H9 (cell line): ENCODE measurements at regions not wholly inside any gene's neighbourhood (a gene's known extent, or its start where the extent isn't known, plus 50 kb on each side); places are given as distances from the start of the nearest gene placed in this dataset.

ENCODE experiments used
- DNase-seq: peaks from one replicate; pipeline ENCODE4 v3.0.0-alpha.2; 2017
- H2AFZ ChIP-seq: one replicate; pipeline ENCODE4 v1.6.1; 2013; ENCODE audit warnings: mild to moderate bottlenecking, low read length, control low read depth, moderate library complexity
- H2AK5ac ChIP-seq: 2 replicates; pipeline ENCODE4 v1.6.1; 2013; ENCODE audit warnings: low read length, control low read depth, mixed read lengths; ENCODE audit not compliant: insufficient read length
- H2BK120ac ChIP-seq: one replicate; pipeline ENCODE4 v1.6.1; 2013; ENCODE audit warnings: low read depth, mild to moderate bottlenecking, low read length, control low read depth, inconsistent platforms; ENCODE audit not compliant: poor library complexity, severe bottlenecking
- H2BK12ac ChIP-seq: 2 replicates; pipeline ENCODE4 v1.6.1; 2013; ENCODE audit warnings: low read length, control low read depth, mixed read lengths, low read depth; ENCODE audit not compliant: insufficient read length
- H2BK15ac ChIP-seq: 2 replicates; pipeline ENCODE4 v1.6.1; 2013; ENCODE audit warnings: low read depth, low read length, control low read depth
- H2BK20ac ChIP-seq: one replicate; pipeline ENCODE4 v1.6.1; 2013; ENCODE audit warnings: low read depth, mild to moderate bottlenecking, low read length, control low read depth, inconsistent platforms; ENCODE audit not compliant: poor library complexity, severe bottlenecking
- H2BK5ac ChIP-seq: 2 replicates; pipeline ENCODE4 v1.6.1; 2013; ENCODE audit warnings: low read length, control low read depth, mixed read lengths; ENCODE audit not compliant: insufficient read length
- H3K14ac ChIP-seq: 2 replicates; pipeline ENCODE4 v1.6.1; 2013; ENCODE audit warnings: low read length, control low read depth; ENCODE audit not compliant: insufficient read depth
- H3K18ac ChIP-seq: 2 replicates; pipeline ENCODE4 v1.6.1; 2013; ENCODE audit warnings: low read depth, mild to moderate bottlenecking, mixed read lengths, low read length, control low read depth; ENCODE audit not compliant: insufficient read length
- H3K23ac ChIP-seq: 2 replicates; pipeline ENCODE4 v1.6.1; 2013; ENCODE audit warnings: low read length, control low read depth, mixed read lengths, low read depth; ENCODE audit not compliant: insufficient read length
- H3K23me2 ChIP-seq: 2 replicates; pipeline ENCODE4 v1.6.1; 2013; ENCODE audit warnings: low read depth, mild to moderate bottlenecking, mixed read lengths, low read length, control low read depth; ENCODE audit not compliant: insufficient read length, poor library complexity, severe bottlenecking
- H3K27ac ChIP-seq: 2 replicates; pipeline ENCODE4 v1.5.1; 2013; ENCODE audit warnings: low read length, control low read depth, mixed read lengths, low read depth; ENCODE audit not compliant: insufficient read length
- H3K27me3 ChIP-seq: 2 replicates; pipeline ENCODE4 v1.6.1; 2013; ENCODE audit warnings: low read length, control low read depth, inconsistent platforms; ENCODE audit not compliant: insufficient read depth
- H3K4ac ChIP-seq: 2 replicates; pipeline ENCODE4 v1.6.1; 2013; ENCODE audit warnings: low read depth, mild to moderate bottlenecking, control low read depth, inconsistent platforms, low read length, moderate library complexity
- H3K4me1 ChIP-seq: 2 replicates; pipeline ENCODE4 v1.6.1; 2013; ENCODE audit warnings: low read length, control low read depth, inconsistent platforms; ENCODE audit not compliant: insufficient read depth
- H3K4me2 ChIP-seq: 2 replicates; pipeline ENCODE4 v1.6.1; 2013; ENCODE audit warnings: low read length, control low read depth, mixed read lengths; ENCODE audit not compliant: insufficient read length, insufficient read depth
- H3K56ac ChIP-seq: 2 replicates; pipeline ENCODE4 v1.6.1; 2013; ENCODE audit warnings: low read depth, mild to moderate bottlenecking, mixed read lengths, low read length, control low read depth; ENCODE audit not compliant: insufficient read length
- H3K79me1 ChIP-seq: 2 replicates; pipeline ENCODE4 v1.6.1; 2013; ENCODE audit warnings: low read depth, mild to moderate bottlenecking, moderate library complexity, low read length, control low read depth, inconsistent platforms; ENCODE audit not compliant: insufficient read depth, poor library complexity, severe bottlenecking
- H3K79me2 ChIP-seq: 2 replicates; pipeline ENCODE4 v1.6.1; 2013; ENCODE audit warnings: low read length, control low read depth, inconsistent platforms; ENCODE audit not compliant: insufficient read depth
- H3K9ac ChIP-seq: 2 replicates; pipeline ENCODE4 v1.6.1; 2013; ENCODE audit warnings: low read length, control low read depth, mixed read lengths; ENCODE audit not compliant: insufficient read length; ENCODE audit errors: extremely low read depth
- H3K9me3 ChIP-seq: one replicate; pipeline ENCODE4 v1.6.1; 2013; ENCODE audit warnings: low read depth, low read length, inconsistent platforms; ENCODE audit not compliant: control insufficient read depth
- H3T11ph ChIP-seq: one replicate; pipeline ENCODE4 v1.6.1; 2013; ENCODE audit warnings: mild to moderate bottlenecking, low read length, control low read depth, inconsistent platforms
- H4K20me1 ChIP-seq: one replicate; pipeline ENCODE4 v1.6.1; 2013; ENCODE audit not compliant: control insufficient read depth, insufficient read length, insufficient read depth
- H4K5ac ChIP-seq: 2 replicates; pipeline ENCODE4 v1.6.1; 2013; ENCODE audit warnings: low read depth, mild to moderate bottlenecking, mixed read lengths, low read length, control low read depth; ENCODE audit not compliant: insufficient read length
- H4K8ac ChIP-seq: replicated peaks from 2 replicates; pipeline ENCODE4 v1.6.1; 2013; ENCODE audit warnings: low read length, control low read depth, mixed read lengths, low read depth; ENCODE audit not compliant: insufficient read length
- H4K91ac ChIP-seq: 2 replicates; pipeline ENCODE4 v1.6.1; 2013; ENCODE audit warnings: low read depth, mild to moderate bottlenecking, moderate library complexity, mixed read lengths, low read length, control low read depth; ENCODE audit not compliant: insufficient read length
- H3K27ac Mint-ChIP-seq, 3 experiments: 2 replicates in 2 of 3; 3 replicates in 1 of 3; pipeline ENCODE4 v1.8.0; 2020 to 2021; ENCODE audit warnings: mixed read lengths in 3 of 3, mild to moderate bottlenecking in 1 of 3, moderate library complexity in 1 of 3
- H3K27me3 Mint-ChIP-seq: 2 replicates; pipeline ENCODE4 v1.8.0; 2021; ENCODE audit warnings: low read depth, mild to moderate bottlenecking, moderate library complexity, mixed read lengths
- H3K36me3 Mint-ChIP-seq, 3 experiments: 2 replicates in 2 of 3; 3 replicates in 1 of 3; pipeline ENCODE4 v1.8.0; 2020 to 2021; ENCODE audit warnings: low read depth in 3 of 3, mixed read lengths in 3 of 3; ENCODE audit not compliant: insufficient read depth in 1 of 3
- H3K4me1 Mint-ChIP-seq, 2 experiments: 2 replicates each; pipeline ENCODE4 v1.8.0; 2020; ENCODE audit warnings: mixed read lengths in 2 of 2
- H3K4me3 Mint-ChIP-seq, 2 experiments: 2 replicates in 1 of 2; 3 replicates in 1 of 2; pipeline ENCODE4 v1.8.0; 2020 to 2021; ENCODE audit warnings: mild to moderate bottlenecking in 2 of 2, mixed read lengths in 2 of 2, moderate library complexity in 1 of 2
- H3K9me3 Mint-ChIP-seq, 2 experiments: 2 replicates in 1 of 2; 3 replicates in 1 of 2; pipeline ENCODE4 v1.8.0; 2020; ENCODE audit warnings: mild to moderate bottlenecking in 2 of 2, mixed read lengths in 2 of 2, moderate library complexity in 1 of 2
- WGBS: extraction: QIAGEN DNeasy Blood & Tissue Kit; methylation state at CpG from one replicate; pipeline ENCODE4 v1.1.7; 2013; ENCODE audit warnings: missing lambda C conversion rate, low lambda C conversion rate, mixed read lengths; ENCODE audit not compliant: insufficient read length; ENCODE audit errors: extremely low coverage; 5-methylcytosine and 5-hydroxymethylcytosine counted together
- TF ChIP-seq, protein P1 (sequence below): fragments of 200-600 bp; sonication (generic); conservative IDR thresholded peaks from 3 replicates; pipeline ENCODE4 v1.8.0; 2021; ENCODE audit warnings: antibody characterized with exemption, mild to moderate bottlenecking

DNA sequence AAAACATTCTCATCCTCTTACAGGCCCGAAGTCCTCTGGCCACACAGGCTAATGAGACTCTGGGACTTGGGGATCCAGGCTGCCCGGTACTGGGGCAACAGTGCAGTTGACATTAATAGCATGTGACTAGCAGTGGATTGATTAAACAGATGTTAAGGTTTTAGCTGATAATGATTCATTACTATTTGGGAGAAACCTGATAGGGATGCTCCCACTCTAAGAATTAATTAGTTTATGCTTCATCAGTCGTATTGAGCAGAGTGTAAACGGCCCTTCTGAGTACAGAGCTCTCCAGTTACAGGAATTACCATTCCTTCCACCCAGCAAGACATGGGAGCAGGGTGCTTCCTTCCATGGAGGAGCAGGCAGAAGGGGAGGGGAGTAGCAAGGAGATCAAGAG is 82.7 kb downstream of the RPS24 start:
- Histone ChIP-seq H2BK12ac (no peak overlapping the region), H3T11ph (no peak overlapping the region), H3K14ac (no peak overlapping the region), H3K56ac (no peak overlapping the region), H3K23me2 (no peaks in the 10 kb centered on the region), H3K18ac (no peak overlapping the region), H3K79me1 (no peaks in the 10 kb centered on the region), H3K4me2 (no peak overlapping the region), H2AK5ac (no peak overlapping the region), H3K27ac (no peak overlapping the region), H4K8ac (no peak overlapping the region), H4K91ac (no peak overlapping the region), H3K4me1 (no peaks in the 10 kb centered on the region), H3K9me3 (no peaks in the 10 kb centered on the region), H2BK5ac (no peak overlapping the region), H2BK15ac (no peak overlapping the region), H3K4ac (no peak overlapping the region), H2BK20ac (no peak overlapping the region), H4K5ac (no peak overlapping the region), H3K27me3 (no peaks in the 10 kb centered on the region), H3K79me2 (no peaks in the 10 kb centered on the region), H3K23ac (no peak overlapping the region), H3K9ac (no peak overlapping the region), H2AFZ (no peak overlapping the region), H2BK120ac (no peak overlapping the region), H4K20me1 (no peaks in the 10 kb centered on the region)
- WGBS: no CpG with 5 or more reads among the region's 4 CpGs
- DNase-seq: no peak
- TF ChIP-seq, protein P1, sequence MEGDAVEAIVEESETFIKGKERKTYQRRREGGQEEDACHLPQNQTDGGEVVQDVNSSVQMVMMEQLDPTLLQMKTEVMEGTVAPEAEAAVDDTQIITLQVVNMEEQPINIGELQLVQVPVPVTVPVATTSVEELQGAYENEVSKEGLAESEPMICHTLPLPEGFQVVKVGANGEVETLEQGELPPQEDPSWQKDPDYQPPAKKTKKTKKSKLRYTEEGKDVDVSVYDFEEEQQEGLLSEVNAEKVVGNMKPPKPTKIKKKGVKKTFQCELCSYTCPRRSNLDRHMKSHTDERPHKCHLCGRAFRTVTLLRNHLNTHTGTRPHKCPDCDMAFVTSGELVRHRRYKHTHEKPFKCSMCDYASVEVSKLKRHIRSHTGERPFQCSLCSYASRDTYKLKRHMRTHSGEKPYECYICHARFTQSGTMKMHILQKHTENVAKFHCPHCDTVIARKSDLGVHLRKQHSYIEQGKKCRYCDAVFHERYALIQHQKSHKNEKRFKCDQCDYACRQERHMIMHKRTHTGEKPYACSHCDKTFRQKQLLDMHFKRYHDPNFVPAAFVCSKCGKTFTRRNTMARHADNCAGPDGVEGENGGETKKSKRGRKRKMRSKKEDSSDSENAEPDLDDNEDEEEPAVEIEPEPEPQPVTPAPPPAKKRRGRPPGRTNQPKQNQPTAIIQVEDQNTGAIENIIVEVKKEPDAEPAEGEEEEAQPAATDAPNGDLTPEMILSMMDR: no peak
- Mint-ChIP-seq H3K36me3 (no peaks in the 10 kb centered on the region), H3K4me1 (peaks cover 8% of the 10 kb centered on the region in 2 experiments; a peak in 3 of 4 replicates), H3K9me3 (peaks cover 2 to 6% of the 10 kb centered on the region in 2 experiments; a peak in 1 of 5 replicates), H3K27ac (no peak overlapping the region), H3K27me3 (peaks cover 8% of the 10 kb centered on the region; the same call in 1 of the 2 replicates), H3K4me3 (no peak overlapping the region)
